HG02588 (cell line): ENCODE measurements at regions not wholly inside any gene's neighbourhood (a gene's known extent, or its start where the extent isn't known, plus 50 kb on each side); places are given as distances from the start of the nearest gene placed in this dataset.

Source experiments
- ATAC-seq: cut with Tn5 transposase; IDR thresholded peaks from one replicate; pipeline ENCODE4 v1.9.1; 2021; ENCODE audit warnings: mild to moderate bottlenecking, moderate library complexity; ENCODE audit not compliant: unreplicated experiment

GRCh38 chr12:115762936-115763335 lies 514.6 kb downstream of the MED13L start:
- no peak for ATAC-seq

- no peak for ATAC-seq
Observed at GRCh38 chr12:115761784-115762183, 515.7 kb downstream of the MED13L start.

- ATAC-seq = no peak
Observed at GRCh38 chr12:115760231-115760630, 517.3 kb downstream of the MED13L start.

- no peak for ATAC-seq
Observed at GRCh38 chr12:115758877-115759620, 518.4 kb downstream of the MED13L start.

- ATAC-seq = no peak
Observed at GRCh38 chr12:115758183-115758582, 519.3 kb downstream of the MED13L start.

GRCh38 chr12:115756804-115757203 lies 520.7 kb downstream of the MED13L start:
- ATAC-seq = no peak

GRCh38 chr12:115756271-115756670 lies 521.2 kb downstream of the MED13L start:
- no peak for ATAC-seq

- no peak for ATAC-seq
Observed at GRCh38 chr12:115755725-115756085, 521.8 kb downstream of the MED13L start.

GRCh38 chr12:115755061-115755724 lies 522.3 kb downstream of the MED13L start:
- ATAC-seq = no peak

- no peak for ATAC-seq
Observed at GRCh38 chr12:115752913-115753726, 524.4 kb downstream of the MED13L start.

GRCh38 chr12:115752156-115752555 lies 525.3 kb downstream of the MED13L start:
- no peak for ATAC-seq

- no peak for ATAC-seq
Observed at GRCh38 chr12:115750340-115750739, 527.2 kb downstream of the MED13L start.

GRCh38 chr12:115749071-115749841 lies 528.2 kb downstream of the MED13L start:
- no peak for ATAC-seq

GRCh38 chr12:115740586-115741155 lies 536.8 kb downstream of the MED13L start:
- ATAC-seq = no peak

GRCh38 chr12:115737895-115738294 lies 539.6 kb downstream of the MED13L start:
- no peak for ATAC-seq

GRCh38 chr12:115736360-115736759 lies 541.1 kb downstream of the MED13L start:
- no peak for ATAC-seq

GRCh38 chr12:115730975-115731541 lies 546.4 kb downstream of the MED13L start:
- ATAC-seq = no peak

- no peak for ATAC-seq
Observed at GRCh38 chr12:115726691-115727090, 550.8 kb downstream of the MED13L start.

- ATAC-seq = no peak
Observed at GRCh38 chr12:115722181-115722580, 555.3 kb downstream of the MED13L start.

- no peak for ATAC-seq
Observed at GRCh38 chr12:115716551-115716950, 560.9 kb downstream of the MED13L start.
